Stomach (tissue), 4 donors: ENCODE measurements at regions not wholly inside any gene's neighbourhood (a gene's known extent, or its start where the extent isn't known, plus 50 kb on each side); places are given as distances from the start of the nearest gene placed in this dataset.

Source experiments
- EP300 ChIP-seq: sonication (generic); formaldehyde crosslinking; IDR thresholded peaks from one replicate; pipeline ENCODE4 v1.6.1; 2017; ENCODE audit warnings: antibody characterized with exemption
- POLR2A ChIP-seq, 4 donors: fragments of 450-650 bp; IDR thresholded peaks; one replicate each; pipeline ENCODE4 v1.6.1; 2016; ENCODE audit warnings: antibody characterized with exemption in 4 of 4, control low read depth in 2 of 4, mild to moderate bottlenecking in 1 of 4, moderate library complexity in 1 of 4
- POLR2AphosphoS5 ChIP-seq, 3 donors: sonication (generic); formaldehyde crosslinking; IDR thresholded peaks; one replicate each; pipeline ENCODE4 v1.6.1; 2016; ENCODE audit warnings: antibody characterized with exemption in 3 of 3
- TF ChIP-seq, protein P1 (sequence below), 7 experiments: fragments of 450-650 bp in 4 of 7; fragments of 200-600 bp in 3 of 7; sonication (generic) in 3 of 7; IDR thresholded peaks; one replicate each; pipeline ENCODE4 v1.5.1; 2016 to 2019; ENCODE audit warnings: antibody characterized with exemption in 7 of 7, control low read depth in 2 of 7, mild to moderate bottlenecking in 1 of 7

- TF ChIP-seq, protein P1, sequence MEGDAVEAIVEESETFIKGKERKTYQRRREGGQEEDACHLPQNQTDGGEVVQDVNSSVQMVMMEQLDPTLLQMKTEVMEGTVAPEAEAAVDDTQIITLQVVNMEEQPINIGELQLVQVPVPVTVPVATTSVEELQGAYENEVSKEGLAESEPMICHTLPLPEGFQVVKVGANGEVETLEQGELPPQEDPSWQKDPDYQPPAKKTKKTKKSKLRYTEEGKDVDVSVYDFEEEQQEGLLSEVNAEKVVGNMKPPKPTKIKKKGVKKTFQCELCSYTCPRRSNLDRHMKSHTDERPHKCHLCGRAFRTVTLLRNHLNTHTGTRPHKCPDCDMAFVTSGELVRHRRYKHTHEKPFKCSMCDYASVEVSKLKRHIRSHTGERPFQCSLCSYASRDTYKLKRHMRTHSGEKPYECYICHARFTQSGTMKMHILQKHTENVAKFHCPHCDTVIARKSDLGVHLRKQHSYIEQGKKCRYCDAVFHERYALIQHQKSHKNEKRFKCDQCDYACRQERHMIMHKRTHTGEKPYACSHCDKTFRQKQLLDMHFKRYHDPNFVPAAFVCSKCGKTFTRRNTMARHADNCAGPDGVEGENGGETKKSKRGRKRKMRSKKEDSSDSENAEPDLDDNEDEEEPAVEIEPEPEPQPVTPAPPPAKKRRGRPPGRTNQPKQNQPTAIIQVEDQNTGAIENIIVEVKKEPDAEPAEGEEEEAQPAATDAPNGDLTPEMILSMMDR (IDR thresholded peaks at IDR 0.05), result no peak
- TF ChIP-seq POLR2A (IDR thresholded peaks at IDR 0.05) (no peak), POLR2AphosphoS5 (IDR thresholded peaks at IDR 0.05) (no peak), EP300 (no peak)
Observed at GRCh38 chr11:43548916-43549315, 131.6 kb upstream of the HSD17B12 start.
